GM18511 (cell line): ENCODE measurements at regions not wholly inside any gene's neighbourhood (a gene's known extent, or its start where the extent isn't known, plus 50 kb on each side); places are given as distances from the start of the nearest gene placed in this dataset.

Experiments used
- ATAC-seq: cut with Tn5 transposase; IDR thresholded peaks from one replicate; pipeline ENCODE4 v1.9.1; 2021; ENCODE audit warnings: mild to moderate bottlenecking, moderate library complexity; ENCODE audit not compliant: unreplicated experiment

GRCh38 chr12:60834372-60834771 lies 1238.5 kb downstream of the SLC16A7 start:
- ATAC-seq, result no peak

GRCh38 chr12:60834806-60835205 lies 1239.0 kb downstream of the SLC16A7 start:
- ATAC-seq, result no peak

DNA sequence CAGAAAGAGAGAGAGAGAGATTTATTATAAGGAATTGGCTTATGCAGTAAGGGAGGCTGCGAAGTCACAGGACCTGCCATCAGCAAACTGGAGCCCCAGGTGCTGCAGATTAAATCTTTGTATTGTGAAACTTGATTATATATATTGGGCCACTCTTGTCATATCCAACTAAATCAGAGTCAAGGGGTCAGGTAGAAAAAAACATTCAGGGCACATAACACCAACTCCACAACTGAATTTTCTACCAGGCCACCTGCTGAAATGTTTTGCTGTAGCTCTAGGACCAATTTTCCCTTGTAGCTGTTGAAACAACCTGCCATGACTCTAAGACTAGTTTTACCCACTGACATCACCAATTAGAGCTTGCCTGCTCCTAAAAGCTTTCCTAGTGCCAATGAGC lies 1240.8 kb downstream of the SLC16A7 start:
- ATAC-seq, result no peak

DNA sequence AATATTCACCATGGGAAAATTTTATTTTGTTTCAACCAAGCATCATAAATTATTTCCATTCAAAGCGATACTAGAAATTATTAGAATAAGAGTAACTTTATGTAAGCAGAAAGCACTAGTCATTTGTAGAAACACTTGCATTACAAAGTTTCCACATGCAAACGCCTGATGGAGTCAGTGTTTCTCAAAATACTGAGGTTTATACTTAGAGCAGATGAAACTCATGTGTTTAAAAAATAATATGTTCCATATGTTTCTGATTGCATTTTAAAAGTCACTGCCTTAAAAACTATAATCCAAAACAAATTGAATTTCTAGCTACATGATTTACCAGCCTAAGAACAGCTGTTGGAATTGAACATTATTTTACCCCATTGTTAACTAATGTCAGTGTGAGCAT lies 1246.4 kb downstream of the SLC16A7 start:
- no peak for ATAC-seq

GRCh38 chr12:60844101-60844500 lies 1248.3 kb downstream of the SLC16A7 start:
- no peak for ATAC-seq

DNA sequence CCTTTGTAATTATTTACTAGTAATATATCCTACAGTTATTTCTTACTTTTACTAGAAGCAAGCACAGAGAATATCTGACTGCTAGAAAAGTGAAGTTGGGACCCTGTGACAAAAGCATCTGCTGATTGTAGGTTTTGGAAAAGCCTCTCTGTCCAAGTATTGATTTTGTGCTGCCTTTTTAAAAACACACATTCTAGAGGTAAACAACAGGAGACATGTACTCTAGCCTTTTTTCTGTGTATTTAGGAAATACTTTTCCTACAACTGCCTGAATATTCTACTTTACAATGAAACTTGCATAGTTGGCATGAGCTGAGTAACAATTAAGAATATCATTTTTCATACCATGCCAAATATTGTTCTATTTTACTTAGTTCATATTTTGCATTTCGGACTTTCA lies 1249.0 kb downstream of the SLC16A7 start:
- ATAC-seq, result no peak

DNA sequence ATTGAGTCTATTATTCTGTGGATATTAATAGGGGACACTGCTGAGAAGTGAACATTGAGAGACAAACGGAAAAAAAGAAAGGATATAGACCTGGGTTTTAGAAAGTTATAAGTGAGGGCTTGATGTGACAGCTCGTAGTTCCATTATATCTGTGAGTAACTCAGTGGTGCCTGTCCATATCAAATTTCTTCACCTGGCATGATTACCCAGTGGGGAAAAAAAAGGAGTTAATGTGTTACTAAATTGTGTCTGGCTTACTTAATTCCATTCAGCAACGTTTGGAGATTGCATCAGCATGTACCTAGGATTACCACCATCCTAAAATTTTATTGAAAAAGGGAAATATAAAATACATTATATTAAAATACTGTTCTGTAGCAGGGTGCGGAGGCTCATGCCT lies 1249.9 kb downstream of the SLC16A7 start:
- ATAC-seq, result no peak

DNA sequence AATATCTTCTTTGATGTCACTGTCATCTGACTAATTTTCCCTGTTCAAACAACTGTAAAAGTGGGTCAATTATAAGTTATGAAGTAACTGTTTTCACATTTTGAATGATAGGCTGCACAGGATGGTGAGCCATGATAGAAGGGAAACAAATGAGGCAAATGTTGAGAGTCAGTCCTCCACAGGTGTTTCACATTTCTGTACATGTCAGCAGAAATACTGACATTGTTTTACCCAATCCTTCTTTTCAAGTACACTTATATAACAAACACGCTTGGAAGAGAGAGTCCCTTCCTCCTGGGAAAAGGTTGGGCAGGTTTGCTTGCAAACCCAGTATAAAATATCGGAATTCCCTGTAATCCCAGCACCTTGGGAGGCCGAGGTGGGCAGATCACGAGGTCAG lies 1251.5 kb downstream of the SLC16A7 start:
- ATAC-seq, result no peak

DNA sequence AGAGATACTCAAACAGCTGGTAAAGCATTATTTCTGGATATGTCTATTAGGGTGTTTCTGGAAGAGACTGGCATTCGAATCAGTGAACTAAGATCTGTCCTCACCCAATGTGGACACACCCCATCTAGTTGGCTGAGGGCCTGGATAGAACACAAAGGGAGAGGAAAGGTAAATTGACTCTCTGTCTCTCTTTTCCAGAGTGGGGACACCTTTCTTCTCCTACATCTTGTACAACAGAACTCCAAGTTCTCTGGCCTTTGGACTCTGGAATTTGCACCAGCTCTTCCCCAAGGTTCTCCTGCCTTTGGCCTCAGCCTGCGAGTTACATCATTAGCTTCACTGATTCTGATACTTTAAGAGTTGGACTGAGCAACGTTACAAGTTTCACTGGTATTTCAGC lies 1253.9 kb downstream of the SLC16A7 start:
- no peak for ATAC-seq

GRCh38 chr12:60853407-60853806 lies 1257.6 kb downstream of the SLC16A7 start:
- no peak for ATAC-seq

GRCh38 chr12:60863421-60863820 lies 1267.6 kb downstream of the SLC16A7 start:
- no peak for ATAC-seq

- no peak for ATAC-seq
Observed at GRCh38 chr12:60872219-60872618, 1276.4 kb downstream of the SLC16A7 start.

- ATAC-seq, result no peak
Observed at GRCh38 chr12:60872850-60873713, 1277.3 kb downstream of the SLC16A7 start.

- no peak for ATAC-seq
Observed at GRCh38 chr12:60874091-60874490, 1278.3 kb downstream of the SLC16A7 start.

GRCh38 chr12:60920841-60921495 lies 1325.1 kb downstream of the SLC16A7 start:
- no peak for ATAC-seq

- no peak for ATAC-seq
Observed at GRCh38 chr12:60921541-60921940, 1325.7 kb downstream of the SLC16A7 start.

DNA sequence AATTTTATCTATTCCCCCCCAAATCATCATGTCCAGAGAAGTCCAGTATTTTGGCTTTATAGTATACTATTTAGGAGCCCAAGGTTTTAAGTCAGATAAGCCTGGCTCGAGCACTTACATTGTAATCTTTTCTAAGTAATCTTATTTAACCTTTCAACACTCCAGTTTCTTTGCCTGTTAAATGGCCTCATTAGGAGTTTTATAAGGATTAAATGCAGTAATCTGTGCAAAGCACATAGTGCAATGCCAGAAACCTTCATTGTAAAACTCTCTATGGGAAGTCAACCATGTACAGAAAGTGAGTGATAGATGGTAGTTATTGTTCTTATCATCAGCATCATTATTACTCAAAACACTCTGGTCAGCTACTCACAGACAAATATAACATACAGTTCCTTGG lies 1330.4 kb downstream of the SLC16A7 start:
- no peak for ATAC-seq

DNA sequence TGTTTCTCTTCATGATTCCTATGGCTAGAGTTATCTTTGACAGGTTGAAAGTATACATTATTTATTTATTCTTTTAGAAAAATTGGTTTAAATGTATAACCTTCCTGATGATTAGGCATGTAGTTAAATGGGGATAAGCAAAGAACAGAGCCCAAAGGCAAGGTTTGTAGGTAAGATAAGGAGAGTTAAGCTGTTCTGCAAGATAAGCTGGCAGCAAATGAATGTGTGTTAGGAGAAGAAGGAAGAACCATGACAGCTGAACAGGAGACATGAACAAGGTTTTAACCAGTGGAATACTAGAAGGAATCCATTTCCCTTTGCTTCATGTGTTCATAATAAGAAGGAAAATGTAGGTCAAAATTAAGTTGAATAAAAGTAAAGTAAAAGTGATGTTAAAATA lies 1330.1 kb upstream of the USP15 start:
- ATAC-seq, result no peak

GRCh38 chr12:60935981-60936761 lies 1324.0 kb upstream of the USP15 start:
- ATAC-seq, result no peak

DNA sequence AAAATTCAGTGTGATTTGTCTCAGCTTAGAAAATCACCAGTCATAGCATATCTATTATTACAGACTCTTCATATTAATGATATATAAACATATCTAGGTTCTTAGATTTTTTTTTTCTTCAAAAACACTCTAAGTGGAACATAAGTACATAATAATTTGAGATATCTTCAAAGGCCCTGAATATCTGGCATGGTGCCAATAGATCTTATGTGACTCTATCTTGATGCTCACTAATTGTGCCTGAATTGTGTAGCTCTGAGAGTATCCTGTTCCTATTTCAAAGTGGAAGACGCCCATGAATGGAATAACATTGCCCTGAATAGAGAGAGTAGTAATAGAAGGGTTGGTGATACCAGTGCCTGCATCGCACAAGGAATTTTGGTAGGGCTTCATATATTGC lies 1312.7 kb upstream of the USP15 start:
- no peak for ATAC-seq

- ATAC-seq, result no peak
Observed at GRCh38 chr12:60967128-60967527, 1293.1 kb upstream of the USP15 start.

DNA sequence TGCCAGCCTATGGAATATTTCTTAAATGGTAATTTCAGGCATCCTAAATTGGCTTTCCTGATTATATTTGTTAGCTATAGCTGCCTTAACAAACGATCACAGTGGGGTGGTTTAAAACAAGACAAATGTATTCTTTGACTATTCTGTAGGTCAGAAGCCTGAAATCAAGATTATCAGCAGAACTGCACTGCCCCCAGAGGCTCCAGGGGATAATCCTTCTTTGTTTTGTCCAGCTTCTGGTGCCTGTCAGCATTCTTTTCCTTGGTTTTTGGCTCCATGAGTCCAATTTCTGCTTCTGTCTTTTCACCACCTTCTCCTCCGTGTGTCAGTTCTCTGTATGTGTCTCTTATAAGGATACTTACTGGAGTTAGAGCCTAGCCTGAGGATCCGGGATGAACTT lies 1282.2 kb upstream of the USP15 start:
- ATAC-seq, result no peak
